Left ventricle myocardium inferior (tissue), 1 donor: ENCODE measurements at regions not wholly inside any gene's neighbourhood (a gene's known extent, or its start where the extent isn't known, plus 50 kb on each side); places are given as distances from the start of the nearest gene placed in this dataset.

Experiments used
- DNase-seq: peaks from one replicate; pipeline ENCODE4 v3.0.0-alpha.2; 2020
- H3K27ac ChIP-seq: fragments of 200-600 bp; replicated peaks from 2 replicates; pipeline ENCODE4 v1.8.0; 2021
- H3K27me3 ChIP-seq: fragments of 200-600 bp; 2 replicates; pipeline ENCODE4 v1.8.0; 2021; ENCODE audit warnings: low read depth
- H3K36me3 ChIP-seq: fragments of 200-600 bp; 2 replicates; pipeline ENCODE4 v1.8.0; 2021
- H3K4me1 ChIP-seq: fragments of 200-600 bp; 2 replicates; pipeline ENCODE4 v1.8.0; 2021
- H3K4me3 ChIP-seq: fragments of 200-600 bp; 2 replicates; pipeline ENCODE4 v1.8.0; 2021; ENCODE audit warnings: mild to moderate bottlenecking, moderate library complexity
- H3K9me3 ChIP-seq: fragments of 200-600 bp; replicated peaks from 2 replicates; pipeline ENCODE4 v1.8.0; 2021
- CTCF ChIP-seq: fragments of 200-600 bp; IDR thresholded peaks from 2 replicates; pipeline ENCODE4 v1.8.0; 2021; ENCODE audit warnings: antibody characterized with exemption, mild to moderate bottlenecking, borderline replicate concordance
- intact Hi-C: fragments of 100-400 bp; cut with micrococcal nuclease; formaldehyde crosslinking; loops from one replicate; pipeline ENCODE4 v1.11.0; 2022
- donor health status: DM: no; HTN: yes; CAD: no; lungs with severe emphysema.

- Histone ChIP-seq H3K27me3 (peaks cover 2% of the 10 kb centered on the region), H3K4me1 (no peaks in the 10 kb centered on the region), H3K36me3 (no peaks in the 10 kb centered on the region), H3K9me3 (no peaks in the 10 kb centered on the region), H3K27ac (no peak overlapping the region), H3K4me3 (no peak overlapping the region)
- DNase-seq: no peak
- intact Hi-C loops: no loop called here
- no peak for TF ChIP-seq CTCF
These were observed 238.1 kb upstream of the EPHA4 start for GRCh38 chr2:221810245-221810644.

- Histone ChIP-seq H3K4me3 (no peak overlapping the region), H3K4me1 (no peaks in the 10 kb centered on the region), H3K9me3 (no peaks in the 10 kb centered on the region), H3K27ac (no peak overlapping the region), H3K36me3 (no peaks in the 10 kb centered on the region), H3K27me3 (peaks cover 2% of the 10 kb centered on the region)
- no peak for DNase-seq
- no peak for TF ChIP-seq CTCF
- intact Hi-C loops: no loop called here
These were observed 236.4 kb upstream of the EPHA4 start for GRCh38 chr2:221808488-221808887.

GRCh38 chr2:221807706-221808105 lies 235.6 kb upstream of the EPHA4 start:
- H3K4me1 ChIP-seq: no peaks in the 10 kb centered on the region
- intact Hi-C loops: no loop called here
- H3K36me3 ChIP-seq: no peaks in the 10 kb centered on the region
- no peak overlapping the region for H3K27ac ChIP-seq
- peaks cover 2% of the 10 kb centered on the region for H3K27me3 ChIP-seq
- no peak overlapping the region for H3K4me3 ChIP-seq
- DNase-seq: no peak
- no peaks in the 10 kb centered on the region for H3K9me3 ChIP-seq
- no peak for TF ChIP-seq CTCF

- H3K4me3 ChIP-seq: no peak overlapping the region
- no peaks in the 10 kb centered on the region for H3K36me3 ChIP-seq
- DNase-seq: no peak
- no peak for TF ChIP-seq CTCF
- no peak overlapping the region for H3K27ac ChIP-seq
- no peaks in the 10 kb centered on the region for H3K4me1 ChIP-seq
- no peaks in the 10 kb centered on the region for H3K9me3 ChIP-seq
- H3K27me3 ChIP-seq: peaks cover 2% of the 10 kb centered on the region
- intact Hi-C loops: no loop called here
These were observed 230.0 kb upstream of the EPHA4 start for GRCh38 chr2:221802089-221802488.

- Histone ChIP-seq H3K4me3 (no peak overlapping the region), H3K9me3 (no peaks in the 10 kb centered on the region), H3K4me1 (no peaks in the 10 kb centered on the region), H3K27me3 (peaks cover 44% of the 10 kb centered on the region), H3K27ac (no peak overlapping the region), H3K36me3 (no peaks in the 10 kb centered on the region)
- intact Hi-C loops: no loop called here
- DNase-seq: no peak
- no peak for TF ChIP-seq CTCF
These were observed 220.9 kb upstream of the EPHA4 start for GRCh38 chr2:221792971-221793521.

GRCh38 chr2:221791844-221792243 lies 219.7 kb upstream of the EPHA4 start:
- TF ChIP-seq CTCF: no peak
- Histone ChIP-seq H3K4me3 (no peak overlapping the region), H3K27me3 (peaks cover 44% of the 10 kb centered on the region), H3K4me1 (no peaks in the 10 kb centered on the region), H3K36me3 (no peaks in the 10 kb centered on the region), H3K27ac (no peak overlapping the region), H3K9me3 (no peaks in the 10 kb centered on the region)
- intact Hi-C loops: no loop called here
- DNase-seq: no peak
